H9 (cell line): ENCODE measurements at regions not wholly inside any gene's neighbourhood (a gene's known extent, or its start where the extent isn't known, plus 50 kb on each side); places are given as distances from the start of the nearest gene placed in this dataset.

ENCODE experiments used
- DNase-seq: peaks from one replicate; pipeline ENCODE4 v3.0.0-alpha.2; 2017
- H2AFZ ChIP-seq: one replicate; pipeline ENCODE4 v1.6.1; 2013; ENCODE audit warnings: mild to moderate bottlenecking, low read length, control low read depth, moderate library complexity
- H2AK5ac ChIP-seq: 2 replicates; pipeline ENCODE4 v1.6.1; 2013; ENCODE audit warnings: low read length, control low read depth, mixed read lengths; ENCODE audit not compliant: insufficient read length
- H2BK120ac ChIP-seq: one replicate; pipeline ENCODE4 v1.6.1; 2013; ENCODE audit warnings: low read depth, mild to moderate bottlenecking, low read length, control low read depth, inconsistent platforms; ENCODE audit not compliant: poor library complexity, severe bottlenecking
- H2BK12ac ChIP-seq: 2 replicates; pipeline ENCODE4 v1.6.1; 2013; ENCODE audit warnings: low read length, control low read depth, mixed read lengths, low read depth; ENCODE audit not compliant: insufficient read length
- H2BK15ac ChIP-seq: 2 replicates; pipeline ENCODE4 v1.6.1; 2013; ENCODE audit warnings: low read depth, low read length, control low read depth
- H2BK20ac ChIP-seq: one replicate; pipeline ENCODE4 v1.6.1; 2013; ENCODE audit warnings: low read depth, mild to moderate bottlenecking, low read length, control low read depth, inconsistent platforms; ENCODE audit not compliant: poor library complexity, severe bottlenecking
- H2BK5ac ChIP-seq: 2 replicates; pipeline ENCODE4 v1.6.1; 2013; ENCODE audit warnings: low read length, control low read depth, mixed read lengths; ENCODE audit not compliant: insufficient read length
- H3K14ac ChIP-seq: 2 replicates; pipeline ENCODE4 v1.6.1; 2013; ENCODE audit warnings: low read length, control low read depth; ENCODE audit not compliant: insufficient read depth
- H3K18ac ChIP-seq: 2 replicates; pipeline ENCODE4 v1.6.1; 2013; ENCODE audit warnings: low read depth, mild to moderate bottlenecking, mixed read lengths, low read length, control low read depth; ENCODE audit not compliant: insufficient read length
- H3K23ac ChIP-seq: 2 replicates; pipeline ENCODE4 v1.6.1; 2013; ENCODE audit warnings: low read length, control low read depth, mixed read lengths, low read depth; ENCODE audit not compliant: insufficient read length
- H3K23me2 ChIP-seq: 2 replicates; pipeline ENCODE4 v1.6.1; 2013; ENCODE audit warnings: low read depth, mild to moderate bottlenecking, mixed read lengths, low read length, control low read depth; ENCODE audit not compliant: insufficient read length, poor library complexity, severe bottlenecking
- H3K27ac ChIP-seq: 2 replicates; pipeline ENCODE4 v1.5.1; 2013; ENCODE audit warnings: low read length, control low read depth, mixed read lengths, low read depth; ENCODE audit not compliant: insufficient read length
- H3K27me3 ChIP-seq: 2 replicates; pipeline ENCODE4 v1.6.1; 2013; ENCODE audit warnings: low read length, control low read depth, inconsistent platforms; ENCODE audit not compliant: insufficient read depth
- H3K4ac ChIP-seq: 2 replicates; pipeline ENCODE4 v1.6.1; 2013; ENCODE audit warnings: low read depth, mild to moderate bottlenecking, control low read depth, inconsistent platforms, low read length, moderate library complexity
- H3K4me1 ChIP-seq: 2 replicates; pipeline ENCODE4 v1.6.1; 2013; ENCODE audit warnings: low read length, control low read depth, inconsistent platforms; ENCODE audit not compliant: insufficient read depth
- H3K4me2 ChIP-seq: 2 replicates; pipeline ENCODE4 v1.6.1; 2013; ENCODE audit warnings: low read length, control low read depth, mixed read lengths; ENCODE audit not compliant: insufficient read length, insufficient read depth
- H3K56ac ChIP-seq: 2 replicates; pipeline ENCODE4 v1.6.1; 2013; ENCODE audit warnings: low read depth, mild to moderate bottlenecking, mixed read lengths, low read length, control low read depth; ENCODE audit not compliant: insufficient read length
- H3K79me1 ChIP-seq: 2 replicates; pipeline ENCODE4 v1.6.1; 2013; ENCODE audit warnings: low read depth, mild to moderate bottlenecking, moderate library complexity, low read length, control low read depth, inconsistent platforms; ENCODE audit not compliant: insufficient read depth, poor library complexity, severe bottlenecking
- H3K79me2 ChIP-seq: 2 replicates; pipeline ENCODE4 v1.6.1; 2013; ENCODE audit warnings: low read length, control low read depth, inconsistent platforms; ENCODE audit not compliant: insufficient read depth
- H3K9ac ChIP-seq: 2 replicates; pipeline ENCODE4 v1.6.1; 2013; ENCODE audit warnings: low read length, control low read depth, mixed read lengths; ENCODE audit not compliant: insufficient read length; ENCODE audit errors: extremely low read depth
- H3K9me3 ChIP-seq: one replicate; pipeline ENCODE4 v1.6.1; 2013; ENCODE audit warnings: low read depth, low read length, inconsistent platforms; ENCODE audit not compliant: control insufficient read depth
- H3T11ph ChIP-seq: one replicate; pipeline ENCODE4 v1.6.1; 2013; ENCODE audit warnings: mild to moderate bottlenecking, low read length, control low read depth, inconsistent platforms
- H4K20me1 ChIP-seq: one replicate; pipeline ENCODE4 v1.6.1; 2013; ENCODE audit not compliant: control insufficient read depth, insufficient read length, insufficient read depth
- H4K5ac ChIP-seq: 2 replicates; pipeline ENCODE4 v1.6.1; 2013; ENCODE audit warnings: low read depth, mild to moderate bottlenecking, mixed read lengths, low read length, control low read depth; ENCODE audit not compliant: insufficient read length
- H4K8ac ChIP-seq: replicated peaks from 2 replicates; pipeline ENCODE4 v1.6.1; 2013; ENCODE audit warnings: low read length, control low read depth, mixed read lengths, low read depth; ENCODE audit not compliant: insufficient read length
- H4K91ac ChIP-seq: 2 replicates; pipeline ENCODE4 v1.6.1; 2013; ENCODE audit warnings: low read depth, mild to moderate bottlenecking, moderate library complexity, mixed read lengths, low read length, control low read depth; ENCODE audit not compliant: insufficient read length
- H3K27ac Mint-ChIP-seq, 3 experiments: 2 replicates in 2 of 3; 3 replicates in 1 of 3; pipeline ENCODE4 v1.8.0; 2020 to 2021; ENCODE audit warnings: mixed read lengths in 3 of 3, mild to moderate bottlenecking in 1 of 3, moderate library complexity in 1 of 3
- H3K27me3 Mint-ChIP-seq: 2 replicates; pipeline ENCODE4 v1.8.0; 2021; ENCODE audit warnings: low read depth, mild to moderate bottlenecking, moderate library complexity, mixed read lengths
- H3K36me3 Mint-ChIP-seq, 3 experiments: 2 replicates in 2 of 3; 3 replicates in 1 of 3; pipeline ENCODE4 v1.8.0; 2020 to 2021; ENCODE audit warnings: low read depth in 3 of 3, mixed read lengths in 3 of 3; ENCODE audit not compliant: insufficient read depth in 1 of 3
- H3K4me1 Mint-ChIP-seq, 2 experiments: 2 replicates each; pipeline ENCODE4 v1.8.0; 2020; ENCODE audit warnings: mixed read lengths in 2 of 2
- H3K4me3 Mint-ChIP-seq, 2 experiments: 2 replicates in 1 of 2; 3 replicates in 1 of 2; pipeline ENCODE4 v1.8.0; 2020 to 2021; ENCODE audit warnings: mild to moderate bottlenecking in 2 of 2, mixed read lengths in 2 of 2, moderate library complexity in 1 of 2
- H3K9me3 Mint-ChIP-seq, 2 experiments: 2 replicates in 1 of 2; 3 replicates in 1 of 2; pipeline ENCODE4 v1.8.0; 2020; ENCODE audit warnings: mild to moderate bottlenecking in 2 of 2, mixed read lengths in 2 of 2, moderate library complexity in 1 of 2
- CTCF ChIP-seq: fragments of 200-600 bp; sonication (generic); conservative IDR thresholded peaks from 3 replicates; pipeline ENCODE4 v1.8.0; 2021; ENCODE audit warnings: antibody characterized with exemption, mild to moderate bottlenecking
- WGBS: extraction: QIAGEN DNeasy Blood & Tissue Kit; methylation state at CpG from one replicate; pipeline ENCODE4 v1.1.7; 2013; ENCODE audit warnings: missing lambda C conversion rate, low lambda C conversion rate, mixed read lengths; ENCODE audit not compliant: insufficient read length; ENCODE audit errors: extremely low coverage; 5-methylcytosine and 5-hydroxymethylcytosine counted together

GRCh38 chr11:24064309-24064903, 432.4 kb upstream of the LUZP2 start:
- no peak overlapping the region for H2BK20ac ChIP-seq
- WGBS: no CpG with 5 or more reads among the region's 6 CpGs
- Mint-ChIP-seq H3K36me3 (no peaks in the 10 kb centered on the region), H3K27me3 (no peaks in the 10 kb centered on the region), H3K27ac (no peak overlapping the region), H3K9me3 (no peaks in the 10 kb centered on the region), H3K4me1 (peaks cover 6 to 7% of the 10 kb centered on the region in 2 experiments; a peak in 3 of 4 replicates), H3K4me3 (no peak overlapping the region)
- no peak overlapping the region for H2BK12ac ChIP-seq
- H3K23me2 ChIP-seq: no peaks in the 10 kb centered on the region
- H3K9ac ChIP-seq: no peak overlapping the region
- no peak for DNase-seq
- H3K56ac ChIP-seq: no peak overlapping the region
- no peak overlapping the region for H2BK15ac ChIP-seq
- no peaks in the 10 kb centered on the region for H3K9me3 ChIP-seq
- no peaks in the 10 kb centered on the region for H3K79me1 ChIP-seq
- H3K4ac ChIP-seq: no peak overlapping the region
- no peaks in the 10 kb centered on the region for H3K27me3 ChIP-seq
- no peaks in the 10 kb centered on the region for H4K20me1 ChIP-seq
- H4K91ac ChIP-seq: no peak overlapping the region
- no peak overlapping the region for H4K8ac ChIP-seq
- H3K27ac ChIP-seq: no peak overlapping the region
- H2AK5ac ChIP-seq: no peak overlapping the region
- no peak overlapping the region for H2AFZ ChIP-seq
- H3K23ac ChIP-seq: no peak overlapping the region
- H2BK120ac ChIP-seq: no peak overlapping the region
- no peak overlapping the region for H3K18ac ChIP-seq
- no peak for TF ChIP-seq CTCF
- no peak overlapping the region for H4K5ac ChIP-seq
- H2BK5ac ChIP-seq: no peak overlapping the region
- H3K4me2 ChIP-seq: no peak overlapping the region
- H3K14ac ChIP-seq: no peak overlapping the region
- H3K79me2 ChIP-seq: no peaks in the 10 kb centered on the region
- no peaks in the 10 kb centered on the region for H3K4me1 ChIP-seq
- H3T11ph ChIP-seq: no peak overlapping the region
